CD14-positive monocyte (primary cell): ENCODE measurements at regions not wholly inside any gene's neighbourhood (a gene's known extent, or its start where the extent isn't known, plus 50 kb on each side); places are given as distances from the start of the nearest gene placed in this dataset.

Source experiments
- DNase-seq, 3 donors: peaks; one replicate each; pipeline ENCODE4 v3.0.0-alpha.2; 2011 to 2022
- H2AFZ ChIP-seq: 2 replicates; pipeline ENCODE4 v1.6.0; 2012; ENCODE audit warnings: mild to moderate bottlenecking, low read depth, low read length, inconsistent platforms; ENCODE audit not compliant: insufficient read depth, poor library complexity, severe bottlenecking
- H3K27ac ChIP-seq, 2 donors: 1 replicate in 1 of 2; 2 replicates in 1 of 2; pipeline ENCODE4 v1.5.1; 2012 to 2013; ENCODE audit warnings: low read length in 2 of 2, control low read depth in 1 of 2, inconsistent platforms in 1 of 2, low read depth in 1 of 2, mild to moderate bottlenecking in 1 of 2
- H3K27me3 ChIP-seq, 2 donors: one replicate each; pipeline versions ENCODE4 v1.6.0 to v1.6.1; 2011 to 2013; ENCODE audit warnings: low read length in 2 of 2; ENCODE audit not compliant: control insufficient read depth in 2 of 2, insufficient read depth in 2 of 2
- H3K36me3 ChIP-seq, 2 donors: replicated peaks in 1 of 2; 1 replicate in 1 of 2; 2 replicates in 1 of 2; pipeline versions ENCODE4 v1.5.1 to v1.6.1; 2012 to 2013; ENCODE audit warnings: low read length in 2 of 2, control low read depth in 1 of 2, inconsistent platforms in 1 of 2, mild to moderate bottlenecking in 1 of 2; ENCODE audit not compliant: insufficient read depth in 2 of 2, control insufficient read depth in 1 of 2
- H3K4me1 ChIP-seq, 2 donors: 1 replicate in 1 of 2; 2 replicates in 1 of 2; pipeline versions ENCODE4 v1.5.1 to v1.6.1; 2012 to 2013; ENCODE audit warnings: low read length in 2 of 2, control low read depth in 1 of 2, inconsistent platforms in 1 of 2, mild to moderate bottlenecking in 1 of 2, moderate library complexity in 1 of 2; ENCODE audit not compliant: insufficient read depth in 2 of 2, control insufficient read depth in 1 of 2
- H3K4me2 ChIP-seq: replicated peaks from 2 replicates; pipeline ENCODE3; 2012; ENCODE audit warnings: low read length, moderate library complexity, mild to moderate bottlenecking; ENCODE audit not compliant: poor library complexity, severe bottlenecking; ENCODE audit errors: extremely low read depth
- H3K4me3 ChIP-seq, 3 experiments: fragments of 200-600 bp in 1 of 3; sonication (generic) in 1 of 3; replicated peaks in 1 of 3; 1 replicate in 2 of 3; 2 replicates in 1 of 3; pipeline ENCODE4 v1.5.1; 2011 to 2013; ENCODE audit warnings: low read length in 3 of 3, mild to moderate bottlenecking in 3 of 3, control low read depth in 2 of 3, low read depth in 2 of 3, inconsistent platforms in 1 of 3, moderate library complexity in 1 of 3
- H3K79me2 ChIP-seq: 2 replicates; pipeline ENCODE4 v1.6.0; 2012; ENCODE audit warnings: mild to moderate bottlenecking, control low read depth, inconsistent platforms, low read length, moderate library complexity; ENCODE audit not compliant: insufficient read depth
- H3K9ac ChIP-seq: 2 replicates; pipeline ENCODE4 v1.6.0; 2017; ENCODE audit warnings: low read length, mild to moderate bottlenecking; ENCODE audit not compliant: insufficient read depth, poor library complexity, severe bottlenecking
- H3K9me3 ChIP-seq, 2 donors: replicated peaks in 1 of 2; 1 replicate in 1 of 2; 2 replicates in 1 of 2; pipeline versions ENCODE4 v1.5.1 to v1.6.1; 2012 to 2013; ENCODE audit warnings: low read length in 2 of 2, control low read depth in 1 of 2; ENCODE audit not compliant: control insufficient read depth in 1 of 2, insufficient read depth in 1 of 2
- H4K20me1 ChIP-seq: 2 replicates; pipeline ENCODE4 v1.6.0; 2012; ENCODE audit warnings: mild to moderate bottlenecking, low read length, control low read depth, moderate library complexity; ENCODE audit not compliant: insufficient read depth
- H3K27ac Mint-ChIP-seq, 7 donors: one replicate each; pipeline ENCODE4 v1.8.0; 2020; ENCODE audit warnings: mild to moderate bottlenecking in 7 of 7, mixed read lengths in 7 of 7, moderate library complexity in 6 of 7, inconsistent platforms in 2 of 7
- H3K27me3 Mint-ChIP-seq, 3 donors: one replicate each; pipeline ENCODE4 v1.8.0; 2021 to 2022; ENCODE audit warnings: low read depth in 3 of 3, mild to moderate bottlenecking in 3 of 3, mixed read lengths in 3 of 3, moderate library complexity in 3 of 3, inconsistent platforms in 1 of 3
- H3K36me3 Mint-ChIP-seq, 2 donors: one replicate each; pipeline ENCODE4 v1.8.0; 2020; ENCODE audit warnings: mixed read lengths in 2 of 2, inconsistent platforms in 1 of 2, mild to moderate bottlenecking in 1 of 2
- H3K4me1 Mint-ChIP-seq: one replicate; pipeline ENCODE4 v1.8.0; 2020; ENCODE audit warnings: mild to moderate bottlenecking, mixed read lengths
- H3K4me3 Mint-ChIP-seq, 2 donors: one replicate each; pipeline ENCODE4 v1.8.0; 2020; ENCODE audit warnings: mild to moderate bottlenecking in 2 of 2, mixed read lengths in 2 of 2, moderate library complexity in 1 of 2
- H3K9me3 Mint-ChIP-seq, 7 donors: one replicate each; pipeline ENCODE4 v1.8.0; 2020 to 2022; ENCODE audit warnings: mixed read lengths in 7 of 7, mild to moderate bottlenecking in 6 of 7, moderate library complexity in 6 of 7, inconsistent platforms in 2 of 7
- CTCF ChIP-seq: fragments of 200-600 bp; IDR thresholded peaks from one replicate; pipeline ENCODE4 v1.8.0; 2022; ENCODE audit warnings: antibody characterized with exemption, mild to moderate bottlenecking
- WGBS: methylation state at CpG from one replicate; pipeline ENCODE4 v1.1.5; 2013; ENCODE audit warnings: missing lambda C conversion rate; ENCODE audit not compliant: insufficient coverage; 5-methylcytosine and 5-hydroxymethylcytosine counted together
- intact Hi-C, 2 donors: fragments of 100-400 bp; cut with micrococcal nuclease; formaldehyde crosslinking; loops; one replicate each; pipeline versions ENCODE4 v1.15.0 to v1.15.1; 2023

DNA sequence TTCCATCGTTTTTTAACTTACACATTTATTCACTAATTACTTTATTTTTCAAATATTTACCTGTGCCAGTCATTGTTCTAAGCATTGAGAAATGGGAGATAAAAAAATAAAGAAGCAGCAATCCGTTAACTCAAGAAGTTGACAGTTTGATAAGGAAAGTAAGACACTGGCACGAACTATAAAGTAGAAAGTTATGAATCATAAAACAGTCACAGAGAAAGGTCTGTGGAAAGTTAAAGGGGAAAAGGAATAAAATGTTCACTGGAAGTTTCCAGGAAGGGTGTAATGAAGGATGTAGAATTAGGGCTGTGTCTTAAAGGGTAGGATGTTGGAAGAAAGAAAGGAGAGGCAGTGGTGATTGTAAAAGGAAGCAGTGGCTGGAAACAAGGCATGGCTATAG lies 118.9 kb downstream of the RDH14 start:
- Histone ChIP-seq H3K27me3 (no peaks in the 10 kb centered on the region), H3K79me2 (no peaks in the 10 kb centered on the region), H3K4me3 (no peak overlapping the region), H3K36me3 (no peaks in the 10 kb centered on the region), H3K27ac (no peak overlapping the region), H3K9me3 (no peaks in the 10 kb centered on the region), H2AFZ (no peak overlapping the region), H3K4me1 (no peaks in the 10 kb centered on the region), H4K20me1 (no peaks in the 10 kb centered on the region), H3K9ac (no peak overlapping the region), H3K4me2 (no peak overlapping the region)
- no peak overlapping the region for H3K4me3 Mint-ChIP-seq
- TF ChIP-seq CTCF: no peak
- H3K9me3 Mint-ChIP-seq: no peaks in the 10 kb centered on the region
- WGBS: 87% methylated on average over 2 of the region's 3 CpGs
- DNase-seq: no peak
- no peaks in the 10 kb centered on the region for H3K4me1 Mint-ChIP-seq
- intact Hi-C loops: no loop called here
- H3K27ac Mint-ChIP-seq: no peak overlapping the region
- peaks cover 2 to 8% (median 4%) of the 10 kb centered on the region in 3 donors for H3K27me3 Mint-ChIP-seq
- H3K36me3 Mint-ChIP-seq: no peaks in the 10 kb centered on the region

GRCh38 chr2:18440777-18441176 lies 119.7 kb downstream of the RDH14 start:
- H3K4me1 ChIP-seq: no peaks in the 10 kb centered on the region
- H3K36me3 ChIP-seq: no peaks in the 10 kb centered on the region
- H3K9ac ChIP-seq: no peak overlapping the region
- H3K4me2 ChIP-seq: no peak overlapping the region
- no peaks in the 10 kb centered on the region for H3K9me3 ChIP-seq
- no peak for DNase-seq
- Mint-ChIP-seq H3K36me3 (no peaks in the 10 kb centered on the region), H3K27ac (no peak overlapping the region), H3K9me3 (no peaks in the 10 kb centered on the region), H3K4me3 (no peak overlapping the region), H3K4me1 (no peaks in the 10 kb centered on the region), H3K27me3 (peaks cover 0 to 8% (median 4%) of the 10 kb centered on the region in 3 donors)
- no peaks in the 10 kb centered on the region for H3K79me2 ChIP-seq
- H4K20me1 ChIP-seq: no peaks in the 10 kb centered on the region
- H2AFZ ChIP-seq: no peak overlapping the region
- H3K4me3 ChIP-seq: no peak overlapping the region
- H3K27me3 ChIP-seq: no peaks in the 10 kb centered on the region
- intact Hi-C loops: no loop called here
- 100% methylated on average over 4 of the region's 4 CpGs for WGBS
- TF ChIP-seq CTCF: no peak
- H3K27ac ChIP-seq: no peak overlapping the region
